A549 (cell line): ENCODE measurements at regions not wholly inside any gene's neighbourhood (a gene's known extent, or its start where the extent isn't known, plus 50 kb on each side); places are given as distances from the start of the nearest gene placed in this dataset.

Experiments used
- CEBPB ChIP-seq, 2 experiments: fragments of >200 bp in 1 of 2; sonication (Bioruptor Twin) in 1 of 2; formaldehyde crosslinking in 1 of 2; IDR thresholded peaks; 2 replicates each; pipeline ENCODE4 v1.6.1; 2012 to 2016
- CHD2 ChIP-seq: fragments of 150-350 bp; IDR thresholded peaks from 2 replicates; pipeline ENCODE4 v1.6.1; 2014; ENCODE audit warnings: low read length; ENCODE audit not compliant: partially characterized antibody
- POLR2A ChIP-seq: IDR thresholded peaks from 2 replicates; pipeline ENCODE4 v1.6.1; 2012; ENCODE audit warnings: mild to moderate bottlenecking, low read length
- ZSCAN20 ChIP-seq: fragments of 250-450 bp; sonication (Bioruptor Pico); IDR thresholded peaks from 2 replicates; pipeline ENCODE4 v1.8.0; 2022; ENCODE audit warnings: mild to moderate bottlenecking, moderate library complexity
- TF ChIP-seq, protein P1 (sequence below): fragments of >200 bp; sonication (Bioruptor Twin); formaldehyde crosslinking; IDR thresholded peaks from 3 replicates; pipeline ENCODE4 v1.5.1; 2016
- TF ChIP-seq, protein P2 (sequence below): fragments of 200-600 bp; sonication (generic); IDR thresholded peaks from 2 replicates; pipeline ENCODE4 v1.6.1; 2016; ENCODE audit warnings: antibody characterized with exemption, mild to moderate bottlenecking, moderate library complexity

GRCh38 chr10:64773357-64773756 is 1252.2 kb downstream of the REEP3 start:
- TF ChIP-seq, protein P1, sequence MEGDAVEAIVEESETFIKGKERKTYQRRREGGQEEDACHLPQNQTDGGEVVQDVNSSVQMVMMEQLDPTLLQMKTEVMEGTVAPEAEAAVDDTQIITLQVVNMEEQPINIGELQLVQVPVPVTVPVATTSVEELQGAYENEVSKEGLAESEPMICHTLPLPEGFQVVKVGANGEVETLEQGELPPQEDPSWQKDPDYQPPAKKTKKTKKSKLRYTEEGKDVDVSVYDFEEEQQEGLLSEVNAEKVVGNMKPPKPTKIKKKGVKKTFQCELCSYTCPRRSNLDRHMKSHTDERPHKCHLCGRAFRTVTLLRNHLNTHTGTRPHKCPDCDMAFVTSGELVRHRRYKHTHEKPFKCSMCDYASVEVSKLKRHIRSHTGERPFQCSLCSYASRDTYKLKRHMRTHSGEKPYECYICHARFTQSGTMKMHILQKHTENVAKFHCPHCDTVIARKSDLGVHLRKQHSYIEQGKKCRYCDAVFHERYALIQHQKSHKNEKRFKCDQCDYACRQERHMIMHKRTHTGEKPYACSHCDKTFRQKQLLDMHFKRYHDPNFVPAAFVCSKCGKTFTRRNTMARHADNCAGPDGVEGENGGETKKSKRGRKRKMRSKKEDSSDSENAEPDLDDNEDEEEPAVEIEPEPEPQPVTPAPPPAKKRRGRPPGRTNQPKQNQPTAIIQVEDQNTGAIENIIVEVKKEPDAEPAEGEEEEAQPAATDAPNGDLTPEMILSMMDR = no peak
- TF ChIP-seq, protein P2, sequence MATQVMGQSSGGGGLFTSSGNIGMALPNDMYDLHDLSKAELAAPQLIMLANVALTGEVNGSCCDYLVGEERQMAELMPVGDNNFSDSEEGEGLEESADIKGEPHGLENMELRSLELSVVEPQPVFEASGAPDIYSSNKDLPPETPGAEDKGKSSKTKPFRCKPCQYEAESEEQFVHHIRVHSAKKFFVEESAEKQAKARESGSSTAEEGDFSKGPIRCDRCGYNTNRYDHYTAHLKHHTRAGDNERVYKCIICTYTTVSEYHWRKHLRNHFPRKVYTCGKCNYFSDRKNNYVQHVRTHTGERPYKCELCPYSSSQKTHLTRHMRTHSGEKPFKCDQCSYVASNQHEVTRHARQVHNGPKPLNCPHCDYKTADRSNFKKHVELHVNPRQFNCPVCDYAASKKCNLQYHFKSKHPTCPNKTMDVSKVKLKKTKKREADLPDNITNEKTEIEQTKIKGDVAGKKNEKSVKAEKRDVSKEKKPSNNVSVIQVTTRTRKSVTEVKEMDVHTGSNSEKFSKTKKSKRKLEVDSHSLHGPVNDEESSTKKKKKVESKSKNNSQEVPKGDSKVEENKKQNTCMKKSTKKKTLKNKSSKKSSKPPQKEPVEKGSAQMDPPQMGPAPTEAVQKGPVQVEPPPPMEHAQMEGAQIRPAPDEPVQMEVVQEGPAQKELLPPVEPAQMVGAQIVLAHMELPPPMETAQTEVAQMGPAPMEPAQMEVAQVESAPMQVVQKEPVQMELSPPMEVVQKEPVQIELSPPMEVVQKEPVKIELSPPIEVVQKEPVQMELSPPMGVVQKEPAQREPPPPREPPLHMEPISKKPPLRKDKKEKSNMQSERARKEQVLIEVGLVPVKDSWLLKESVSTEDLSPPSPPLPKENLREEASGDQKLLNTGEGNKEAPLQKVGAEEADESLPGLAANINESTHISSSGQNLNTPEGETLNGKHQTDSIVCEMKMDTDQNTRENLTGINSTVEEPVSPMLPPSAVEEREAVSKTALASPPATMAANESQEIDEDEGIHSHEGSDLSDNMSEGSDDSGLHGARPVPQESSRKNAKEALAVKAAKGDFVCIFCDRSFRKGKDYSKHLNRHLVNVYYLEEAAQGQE = no peak
- no peak for TF ChIP-seq POLR2A
- TF ChIP-seq CHD2 = no peak
- no peak for TF ChIP-seq ZSCAN20
- no peak for TF ChIP-seq CEBPB (IDR thresholded peaks at IDR 0.05)
